ENCODE measurements at regions not wholly inside any gene's neighbourhood (a gene's known extent, or its start where the extent isn't known, plus 50 kb on each side); places are given as distances from the start of the nearest gene placed in this dataset.

- DNase-seq (ENCODE audit: low spot score) = no peak
Observed at GRCh38 chr11:82676483-82677094, 57.1 kb downstream of the FAM181B start.

GRCh38 chr11:82675838-82676237 is 57.8 kb downstream of the FAM181B start:
- DNase-seq (ENCODE audit: low spot score) = no peak

- no peak for DNase-seq (ENCODE audit: low spot score)
Observed at GRCh38 chr11:82673631-82674030, 60.0 kb downstream of the FAM181B start.

GRCh38 chr11:82671451-82671850 is 62.2 kb downstream of the FAM181B start:
- no peak for DNase-seq (ENCODE audit: low spot score)

GRCh38 chr11:82663535-82663934 is 70.1 kb downstream of the FAM181B start:
- DNase-seq (ENCODE audit: low spot score) = no peak

GRCh38 chr11:82653752-82654151 is 79.9 kb downstream of the FAM181B start:
- DNase-seq (ENCODE audit: low spot score) = no peak

GRCh38 chr11:82639251-82639650 is 94.4 kb downstream of the FAM181B start:
- DNase-seq (ENCODE audit: low spot score) = no peak

- DNase-seq (ENCODE audit: low spot score) = no peak
Observed at GRCh38 chr11:82636615-82637014, 97.0 kb downstream of the FAM181B start.

- no peak for DNase-seq (ENCODE audit: low spot score)
Observed at GRCh38 chr11:82634091-82634490, 99.6 kb downstream of the FAM181B start.

- DNase-seq (ENCODE audit: low spot score) = no peak
Observed at GRCh38 chr11:82631722-82632630, 101.7 kb downstream of the FAM181B start.

GRCh38 chr11:82610671-82611070 is 123.0 kb downstream of the FAM181B start:
- no peak for DNase-seq (ENCODE audit: low spot score)

- DNase-seq (ENCODE audit: low spot score) = no peak
Observed at GRCh38 chr11:82606738-82607137, 126.9 kb downstream of the FAM181B start.

GRCh38 chr11:82601711-82602110 is 132.0 kb downstream of the FAM181B start:
- no peak for DNase-seq (ENCODE audit: low spot score)

- DNase-seq (ENCODE audit: low spot score) = no peak
Observed at GRCh38 chr11:82599836-82600235, 133.8 kb downstream of the FAM181B start.

- DNase-seq (ENCODE audit: low spot score) = no peak
Observed at GRCh38 chr11:82586581-82586980, 147.1 kb downstream of the FAM181B start.

- no peak for DNase-seq (ENCODE audit: low spot score)
Observed at GRCh38 chr11:82577246-82577645, 156.4 kb downstream of the FAM181B start.

- no peak for DNase-seq (ENCODE audit: low spot score)
Observed at GRCh38 chr11:82560836-82561235, 172.8 kb downstream of the FAM181B start.

GRCh38 chr11:82559609-82560008 is 174.1 kb downstream of the FAM181B start:
- no peak for DNase-seq (ENCODE audit: low spot score)

- DNase-seq (ENCODE audit: low spot score) = no peak
Observed at GRCh38 chr11:82557274-82557673, 176.4 kb downstream of the FAM181B start.

- DNase-seq (ENCODE audit: low spot score) = no peak
Observed at GRCh38 chr11:82556210-82556609, 177.5 kb downstream of the FAM181B start.

GRCh38 chr11:82546661-82547557 is 186.8 kb downstream of the FAM181B start:
- no peak for DNase-seq (ENCODE audit: low spot score)

- no peak for DNase-seq (ENCODE audit: low spot score)
Observed at GRCh38 chr11:82539669-82540068, 194.0 kb downstream of the FAM181B start.
